HG02870 (cell line): ENCODE measurements at regions not wholly inside any gene's neighbourhood (a gene's known extent, or its start where the extent isn't known, plus 50 kb on each side); places are given as distances from the start of the nearest gene placed in this dataset.

Experiments used
- ATAC-seq: cut with Tn5 transposase; IDR thresholded peaks from one replicate; pipeline ENCODE4 v1.9.1; 2021; ENCODE audit warnings: mild to moderate bottlenecking, moderate library complexity; ENCODE audit not compliant: unreplicated experiment

DNA sequence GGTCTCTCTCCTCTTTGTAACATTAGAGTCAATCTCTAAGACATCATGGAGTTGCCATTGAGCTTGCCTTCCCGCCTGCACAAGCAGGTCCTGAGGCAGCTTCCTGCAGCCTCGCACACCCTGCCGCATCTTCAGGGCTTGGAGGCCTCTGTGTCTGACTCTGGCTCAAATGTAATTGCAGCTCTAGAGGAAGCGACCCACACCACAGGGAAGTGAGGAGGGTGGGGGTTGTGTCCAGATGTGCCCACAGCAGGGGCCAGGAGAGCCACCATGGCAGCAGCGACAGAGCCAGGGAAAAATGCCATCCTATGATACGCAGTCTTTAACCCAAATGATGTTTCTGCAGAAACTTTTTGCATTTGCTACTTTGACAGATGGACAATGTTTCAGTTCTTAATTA is 216.0 kb upstream of the ZNF32 start:
- ATAC-seq = no peak

DNA sequence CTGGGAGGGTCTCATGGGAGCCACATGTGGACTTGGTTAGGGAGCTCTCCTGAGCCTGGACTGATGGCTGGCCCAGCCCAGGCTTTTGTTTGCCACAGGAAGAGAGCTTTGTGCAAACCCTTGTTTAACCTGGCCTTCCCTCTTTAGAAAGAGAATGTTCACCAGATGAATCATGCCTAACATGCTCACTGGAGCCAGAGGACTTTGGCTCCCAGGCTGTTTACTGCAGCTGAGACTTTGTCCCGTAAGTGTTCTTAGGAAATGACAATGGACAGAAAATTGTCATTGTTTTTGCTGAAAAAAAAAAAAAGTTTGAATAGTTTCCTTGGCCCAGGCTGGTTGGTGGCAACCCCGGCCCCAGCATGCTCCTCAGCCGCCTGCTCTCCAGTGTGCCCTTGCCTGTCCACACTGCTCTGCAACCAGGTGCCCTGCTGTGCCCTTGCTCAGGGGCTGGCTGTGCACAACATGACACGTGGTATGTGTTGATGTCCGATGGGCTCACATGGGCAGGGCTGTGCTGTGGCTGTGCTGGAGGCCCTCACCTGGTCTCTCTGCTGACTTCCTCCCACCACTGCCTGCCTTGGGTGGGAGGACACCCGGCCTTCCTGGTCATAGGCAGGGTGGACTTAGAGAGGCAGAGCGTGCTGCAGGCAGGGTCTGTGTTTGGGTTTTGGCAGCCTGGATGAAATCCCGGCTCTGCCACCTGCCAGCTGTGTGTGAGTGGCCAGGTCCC is 215.3 kb upstream of the ZNF32 start:
- ATAC-seq = no peak

DNA sequence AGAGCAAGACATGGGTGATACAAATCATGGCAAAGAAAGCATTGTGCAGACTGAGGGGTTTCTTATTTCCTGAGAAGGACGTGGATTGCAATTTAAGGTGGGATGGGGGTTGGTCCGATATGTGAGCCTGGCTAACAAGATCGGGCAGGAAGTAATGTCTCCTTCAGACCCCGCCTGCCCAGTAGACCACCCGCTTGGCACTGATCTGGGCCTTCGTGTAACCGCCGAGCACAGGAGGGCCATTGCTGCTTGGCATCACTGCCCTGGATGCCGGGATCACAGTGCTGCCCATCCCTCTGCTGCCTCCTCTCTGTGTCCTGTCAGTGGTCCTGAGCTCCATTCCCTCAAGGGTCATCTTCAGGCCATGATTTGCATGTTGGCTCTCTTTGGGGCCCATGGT is 214.6 kb upstream of the ZNF32 start:
- ATAC-seq = no peak

DNA sequence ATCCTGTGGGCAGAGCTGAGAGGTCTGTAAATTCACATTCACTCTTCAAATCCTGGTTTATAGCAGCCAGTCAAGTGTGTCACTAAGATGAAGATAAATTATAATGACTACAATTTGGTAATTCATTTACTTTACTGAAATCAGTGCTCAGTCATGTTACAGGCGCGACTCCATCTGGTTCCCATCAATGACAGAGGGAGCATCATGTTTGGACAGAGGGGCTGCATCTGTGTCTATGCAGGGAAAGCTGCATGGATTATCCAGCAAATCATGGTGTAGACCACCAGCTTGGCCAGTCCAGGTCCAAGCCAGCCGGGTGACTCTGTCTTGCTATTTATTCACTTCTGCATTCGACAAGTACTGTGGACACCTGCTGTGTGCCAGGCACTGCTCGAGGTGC is 214.1 kb upstream of the ZNF32 start:
- no peak for ATAC-seq

DNA sequence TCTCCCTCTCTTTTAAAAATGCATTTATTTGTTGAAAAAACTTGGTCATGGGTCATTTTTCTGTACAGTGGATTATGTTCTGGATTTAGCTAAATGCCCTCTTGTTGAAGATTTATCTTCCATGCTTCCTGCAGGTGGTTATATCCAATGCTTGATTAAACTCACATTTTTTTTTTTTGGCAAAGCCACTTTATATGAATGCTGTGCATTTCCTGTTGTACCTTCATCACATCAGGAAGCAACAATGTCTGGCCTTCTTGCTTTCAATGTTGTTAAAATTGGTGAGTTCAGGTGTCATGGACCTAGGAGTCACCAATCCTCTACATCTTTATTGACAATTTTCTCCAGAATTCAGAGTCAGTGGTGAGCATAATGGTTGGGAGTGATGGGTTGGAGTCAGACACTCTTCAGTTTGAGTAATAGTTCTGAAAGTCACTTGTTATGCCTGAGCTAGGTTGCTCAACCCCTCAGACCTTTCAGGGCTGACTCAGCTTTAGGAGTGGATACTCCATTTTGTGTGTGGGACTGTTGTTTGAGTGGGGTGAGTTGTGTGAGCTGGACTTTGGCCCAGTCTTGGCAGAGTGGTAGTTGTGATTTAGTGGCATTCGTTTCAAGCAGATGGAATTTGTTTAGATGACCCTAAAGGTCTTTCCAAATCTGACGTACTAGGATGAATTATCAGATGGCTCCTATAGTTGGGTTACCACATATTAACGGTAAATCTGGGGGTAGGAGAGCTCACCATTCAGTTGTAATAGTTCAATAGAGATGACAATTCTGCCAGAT is 213.5 kb upstream of the ZNF32 start:
- ATAC-seq = no peak

DNA sequence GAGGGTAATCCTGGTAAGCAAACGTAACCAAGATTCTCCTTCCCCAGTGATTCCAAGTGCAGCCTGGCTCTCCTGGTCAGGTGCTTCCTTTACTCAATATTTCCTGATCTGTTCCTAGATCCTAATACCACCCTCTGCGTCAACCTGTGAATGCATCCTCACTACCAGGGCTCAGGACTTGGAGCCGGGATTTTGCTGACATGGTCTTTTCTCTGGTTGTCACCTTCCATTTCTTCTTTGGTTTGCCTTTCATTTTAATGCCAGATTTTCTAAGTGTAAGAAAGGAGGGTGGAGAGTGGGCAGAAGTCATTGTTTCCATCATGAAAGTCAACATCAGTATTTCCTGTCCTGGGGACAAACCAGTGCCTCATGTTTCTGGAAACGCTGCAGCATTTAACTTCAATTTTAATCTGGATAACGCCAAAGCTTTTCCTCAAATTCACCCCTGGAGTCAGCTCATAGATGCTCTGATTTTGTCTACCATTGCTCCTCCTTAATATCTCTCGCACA is 210.4 kb upstream of the ZNF32 start:
- no peak for ATAC-seq

DNA sequence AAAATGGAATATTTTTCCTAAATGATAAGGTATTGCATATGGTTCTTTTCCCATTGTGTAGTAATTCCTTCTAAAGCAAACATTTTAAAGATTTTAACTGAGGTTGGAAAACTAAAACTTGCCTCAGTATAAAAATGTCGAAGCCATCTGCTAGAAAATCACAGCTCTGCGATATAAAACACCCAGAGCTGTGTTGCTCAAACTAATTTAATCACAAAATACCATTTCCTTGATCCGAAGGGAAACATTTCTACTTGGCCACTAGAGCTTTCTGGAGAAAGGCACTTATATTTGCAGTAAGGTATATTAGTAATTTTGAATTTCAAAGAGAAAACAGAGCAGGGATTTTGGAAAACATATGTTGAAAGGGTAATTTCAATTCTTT is 209.2 kb upstream of the ZNF32 start:
- no peak for ATAC-seq

DNA sequence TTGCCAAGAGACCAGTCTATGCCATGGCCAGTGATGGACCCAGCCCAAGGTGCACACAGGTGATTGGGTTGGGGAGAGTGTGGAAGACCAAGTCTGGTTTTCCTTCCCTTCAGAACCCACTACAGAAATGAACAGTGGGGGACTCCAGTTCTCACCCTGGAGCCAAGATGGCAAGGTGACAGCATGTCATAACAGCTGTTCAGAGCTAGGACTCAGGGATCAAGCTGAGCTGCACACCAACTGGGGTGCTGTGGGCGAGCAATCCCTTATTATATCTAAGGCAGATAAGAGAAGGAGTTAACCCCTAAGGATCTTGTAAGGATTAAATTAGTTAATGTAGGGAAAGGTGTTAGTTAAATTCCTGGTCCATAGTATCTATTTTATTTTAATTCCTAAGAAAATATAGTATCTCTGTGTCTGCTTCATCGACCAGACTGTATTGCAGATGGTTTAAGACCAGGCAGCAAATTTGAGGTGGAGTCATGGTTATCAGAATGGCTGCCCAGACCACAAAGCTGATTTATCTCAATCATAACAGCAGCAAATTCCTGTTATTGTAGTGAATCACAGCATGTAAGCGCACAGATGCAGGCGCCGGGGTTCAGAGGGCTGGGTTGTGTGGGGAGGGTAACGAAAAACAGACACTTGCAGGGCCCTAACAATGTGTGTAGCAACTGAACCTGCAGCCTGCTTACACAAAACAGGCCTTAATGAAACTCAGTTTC is 208.7 kb upstream of the ZNF32 start:
- no peak for ATAC-seq

DNA sequence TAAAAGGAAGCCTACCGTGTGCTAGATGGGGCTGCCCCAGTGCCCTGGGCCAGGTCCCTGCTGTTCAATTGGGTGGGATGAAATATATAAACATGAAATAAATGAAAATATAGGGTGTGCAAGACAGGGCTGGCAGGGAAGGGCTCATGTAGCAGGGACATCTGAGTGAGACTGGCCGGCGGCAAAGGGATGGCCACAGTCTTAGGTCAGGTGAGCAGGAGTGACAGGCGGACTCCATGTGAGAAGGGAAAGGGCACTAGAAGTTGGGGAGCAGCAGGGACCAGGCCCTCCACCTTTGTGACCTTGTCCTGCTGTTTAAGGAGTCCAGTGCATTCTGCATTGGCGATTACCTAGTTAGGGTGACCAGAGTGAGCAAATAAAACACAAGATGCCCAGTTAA is 207.6 kb upstream of the ZNF32 start:
- no peak for ATAC-seq

DNA sequence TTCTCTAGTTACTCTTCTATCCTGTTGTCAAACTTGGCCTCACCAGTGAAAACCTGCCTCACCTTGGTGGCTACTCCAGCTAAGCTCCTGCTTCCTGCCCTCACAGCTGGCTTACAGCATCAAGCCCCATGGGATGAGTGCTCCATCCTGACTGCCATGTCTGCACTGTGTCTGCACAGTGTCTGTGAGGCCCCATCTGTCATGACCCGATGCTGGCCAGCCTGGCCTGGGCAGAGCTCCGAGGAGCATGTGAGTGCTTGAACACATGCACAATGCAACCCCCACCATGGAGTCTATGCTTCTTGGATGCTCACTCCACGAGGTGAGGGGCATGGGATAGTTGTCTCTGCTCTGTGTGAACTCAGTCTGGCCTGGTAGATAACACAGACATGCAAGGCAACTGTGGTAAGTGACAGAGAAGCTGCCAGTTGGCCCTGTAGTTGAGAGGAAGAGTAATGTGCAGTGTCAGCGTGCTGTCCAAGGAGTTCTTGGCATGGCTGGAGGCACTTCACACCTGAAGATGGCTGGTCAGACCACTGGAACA is 207.1 kb upstream of the ZNF32 start:
- no peak for ATAC-seq

DNA sequence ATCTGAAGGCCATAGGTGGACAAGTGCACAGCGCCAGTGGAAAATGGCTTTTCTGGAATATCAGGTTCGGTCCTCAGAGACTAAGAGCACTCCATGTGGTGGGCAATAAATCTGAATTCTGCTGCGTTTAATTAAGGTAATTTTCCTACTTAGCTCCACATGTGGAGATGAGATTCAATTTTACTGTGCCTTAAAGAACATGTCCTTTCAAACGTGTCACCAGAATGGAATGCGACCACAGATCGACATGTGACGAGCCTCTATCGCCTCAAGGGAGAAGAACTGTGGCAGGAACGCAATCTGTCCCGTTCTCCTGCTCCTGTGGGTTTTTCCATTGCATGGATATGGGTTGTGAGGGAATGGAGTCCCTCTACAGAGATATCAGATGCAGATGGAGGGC is 205.3 kb upstream of the ZNF32 start:
- ATAC-seq = no peak

DNA sequence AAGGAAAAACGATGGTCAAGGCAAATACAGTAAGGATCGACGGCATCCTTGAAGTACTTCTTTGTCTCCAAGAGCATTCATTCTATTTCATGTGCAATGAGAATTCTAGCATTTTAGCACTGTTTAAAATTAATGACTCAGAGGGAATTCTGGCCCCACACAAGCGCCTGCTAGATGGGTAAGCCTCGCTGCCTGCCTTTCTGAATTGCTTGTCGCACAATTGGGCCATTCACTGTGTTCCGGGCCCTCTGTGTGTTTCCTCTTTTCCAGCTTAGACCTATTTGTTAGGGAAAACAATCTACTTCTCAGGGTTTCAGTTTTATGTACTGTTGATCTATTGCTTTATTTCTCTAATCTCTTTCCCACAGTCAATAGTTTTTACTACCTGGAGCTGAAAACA is 204.7 kb upstream of the ZNF32 start:
- ATAC-seq = no peak

DNA sequence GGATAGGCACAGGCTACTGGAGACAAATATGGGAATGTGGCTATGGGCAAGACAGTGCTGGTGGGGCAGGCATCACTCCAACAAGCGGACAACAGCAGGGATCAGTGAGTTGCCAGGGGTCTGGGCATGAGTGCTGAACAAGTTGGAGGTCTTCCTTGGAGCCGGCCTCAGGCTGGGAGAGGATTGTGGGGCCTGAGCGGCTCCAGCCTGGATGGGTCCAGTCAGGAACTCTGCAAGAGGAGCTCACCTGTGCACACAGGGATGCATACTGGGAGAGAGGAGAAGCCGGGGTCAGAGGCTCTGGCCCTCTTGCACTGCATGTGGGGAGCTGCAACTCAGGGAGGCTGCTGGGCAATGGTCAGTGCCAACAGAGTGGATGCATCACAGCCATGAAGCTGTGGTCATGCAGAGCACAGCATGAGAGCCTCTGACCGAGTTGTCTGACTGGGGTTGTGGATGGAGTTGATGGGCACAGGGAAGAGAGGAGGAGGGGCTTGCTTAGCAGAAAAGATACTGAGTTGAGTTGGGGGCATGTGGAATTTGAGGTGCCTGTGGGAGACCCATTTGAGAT is 204.0 kb upstream of the ZNF32 start:
- no peak for ATAC-seq

DNA sequence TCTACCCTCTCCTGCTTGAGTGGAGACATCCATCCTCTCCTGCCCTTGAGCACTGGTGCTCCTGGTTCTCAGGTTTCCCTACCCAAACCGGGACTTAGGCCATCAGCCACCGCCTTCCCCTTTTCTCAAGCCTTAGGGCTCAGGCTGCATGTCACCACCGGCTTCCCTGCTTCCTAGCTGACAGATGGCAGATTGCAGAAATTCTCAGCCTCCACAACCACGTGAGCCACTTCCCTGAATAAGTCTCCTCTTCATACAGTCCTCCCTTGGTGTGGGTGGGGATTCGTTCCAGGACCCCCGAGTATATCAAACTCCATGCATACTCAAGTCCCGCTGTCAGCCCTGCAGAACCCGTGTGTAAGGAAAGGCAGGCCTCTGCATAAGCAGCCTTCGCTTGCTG is 203.5 kb upstream of the ZNF32 start:
- ATAC-seq = no peak

DNA sequence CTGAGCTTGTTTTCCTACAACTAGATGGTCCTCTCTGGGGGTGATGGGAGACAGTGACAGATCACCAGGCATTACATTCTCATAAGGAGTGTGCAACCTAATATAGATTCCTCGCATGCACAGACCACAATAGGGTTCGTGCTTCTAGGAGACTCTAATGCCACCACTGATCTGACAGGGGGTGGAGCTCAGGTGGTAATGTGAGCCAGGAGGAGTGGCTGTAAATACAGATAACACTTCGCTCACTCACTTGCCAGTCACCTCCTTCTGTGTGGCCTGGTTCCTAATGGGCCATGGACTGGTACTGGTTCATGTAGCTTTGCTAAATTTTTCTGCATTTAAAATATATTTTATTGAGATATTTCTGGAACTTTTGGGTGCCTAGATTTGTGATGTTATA is 202.3 kb upstream of the ZNF32 start:
- no peak for ATAC-seq

DNA sequence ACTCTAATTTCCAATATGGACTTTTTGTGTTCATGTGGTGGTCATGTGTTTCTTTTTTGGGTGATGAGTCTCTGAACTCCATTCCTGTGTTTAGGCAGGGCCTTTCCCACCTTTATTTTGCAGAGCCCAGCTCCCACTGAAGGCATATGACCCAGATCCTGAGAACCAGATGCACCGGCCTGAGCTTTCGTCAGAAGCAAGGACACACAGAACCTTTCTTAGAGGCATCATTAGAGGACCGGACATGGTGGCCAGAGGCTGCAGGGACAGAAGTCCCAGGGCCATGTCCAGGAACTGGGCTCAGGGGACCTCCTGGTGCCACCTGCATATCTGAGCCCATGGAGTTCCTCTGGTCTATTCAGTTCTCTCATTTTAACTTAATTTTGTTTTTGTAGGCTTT is 200.9 kb upstream of the ZNF32 start:
- no peak for ATAC-seq

DNA sequence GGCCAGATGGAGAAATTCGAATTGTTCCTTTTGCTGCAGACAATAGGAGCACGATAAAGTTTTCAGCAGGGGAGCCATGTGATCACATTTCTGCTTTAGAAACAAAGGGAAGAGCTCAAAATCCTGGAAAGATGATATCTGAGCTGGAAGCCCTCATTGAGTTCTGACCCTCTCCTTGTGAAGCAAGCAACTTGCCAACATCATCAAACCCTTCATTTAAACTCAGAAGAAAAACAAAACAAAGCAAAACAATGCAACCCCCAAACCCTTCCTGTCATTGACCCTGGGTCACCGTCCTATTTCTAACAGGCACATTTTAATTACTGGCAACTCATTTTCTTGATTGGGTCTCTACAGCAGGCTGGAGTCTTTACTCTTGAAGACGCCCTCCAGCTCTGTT is 198.3 kb upstream of the ZNF32 start:
- ATAC-seq = no peak

DNA sequence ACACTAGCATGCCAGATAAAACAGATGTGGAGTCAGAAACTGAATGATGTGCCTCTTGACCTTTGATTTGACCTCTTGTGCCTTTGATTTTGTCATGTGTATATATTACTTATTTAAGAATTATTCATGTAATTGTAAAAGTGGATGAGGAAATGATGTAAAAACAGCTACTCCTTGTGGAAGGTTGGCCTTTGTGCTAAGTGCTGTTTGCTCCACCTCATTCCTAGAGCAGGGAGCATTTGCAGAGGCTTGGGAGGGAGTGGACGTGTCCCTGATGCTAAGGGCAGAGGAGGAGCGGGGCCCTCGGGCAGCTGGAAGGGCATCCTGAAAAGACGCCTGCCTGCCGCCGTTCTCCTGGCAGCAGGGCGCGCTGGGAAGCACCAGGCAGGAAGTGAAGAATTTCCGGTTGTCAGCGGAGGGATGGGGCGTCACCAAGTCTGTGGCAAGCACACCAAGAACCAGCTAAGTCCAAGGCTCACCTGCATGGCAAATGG is 197.6 kb upstream of the ZNF32 start:
- ATAC-seq = no peak

DNA sequence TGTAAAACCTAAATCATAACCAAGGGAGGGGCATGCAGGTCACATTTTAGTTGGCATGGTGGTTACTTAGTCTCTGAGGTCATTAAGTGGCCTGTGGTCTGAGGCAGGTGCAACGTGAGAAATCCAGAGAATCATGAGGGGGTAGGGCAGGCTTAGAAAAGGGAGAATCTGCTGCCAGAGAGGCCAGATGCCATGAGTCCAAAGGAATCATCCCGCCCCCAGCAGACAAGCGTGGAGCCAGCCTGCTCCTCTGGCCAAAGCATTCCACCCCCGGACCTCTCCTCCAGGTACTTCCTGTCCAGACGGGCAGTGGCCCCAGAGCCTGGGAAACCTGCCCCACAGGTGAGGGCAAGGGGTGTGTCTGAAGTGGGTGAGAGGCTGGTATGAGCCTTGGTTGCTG is 196.4 kb upstream of the ZNF32 start:
- ATAC-seq = no peak

DNA sequence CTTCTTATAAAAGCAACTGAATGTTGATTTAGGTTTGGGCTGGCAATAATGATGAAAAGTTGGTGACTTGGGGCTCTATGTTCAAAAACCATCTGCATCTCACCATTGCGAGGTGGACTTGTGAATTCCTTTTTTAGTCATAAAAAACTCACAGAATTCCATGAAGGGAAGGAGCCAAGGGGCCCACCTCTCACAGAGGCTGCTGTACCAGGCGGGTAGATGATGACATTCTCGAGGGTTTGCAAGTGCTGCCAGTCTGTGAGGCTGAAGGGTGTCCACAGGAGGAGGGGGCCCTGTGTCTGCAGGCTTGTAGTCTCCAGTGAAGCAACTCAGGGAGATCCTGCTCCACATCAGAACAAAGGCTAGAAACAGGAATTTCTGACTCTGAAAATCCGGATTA is 195.5 kb upstream of the ZNF32 start:
- no peak for ATAC-seq
